C4-2B (cell line): ENCODE measurements at regions not wholly inside any gene's neighbourhood (a gene's known extent, or its start where the extent isn't known, plus 50 kb on each side); places are given as distances from the start of the nearest gene placed in this dataset.

Experiments
- ZFX ChIP-seq: fragments of 450-650 bp; IDR thresholded peaks from 2 replicates; pipeline ENCODE4 v1.6.1; 2017
- TF ChIP-seq, protein P1 (sequence below): fragments of 450-650 bp; conservative IDR thresholded peaks from 2 replicates; pipeline ENCODE4 v1.5.1; 2017; ENCODE audit warnings: mild to moderate bottlenecking

DNA sequence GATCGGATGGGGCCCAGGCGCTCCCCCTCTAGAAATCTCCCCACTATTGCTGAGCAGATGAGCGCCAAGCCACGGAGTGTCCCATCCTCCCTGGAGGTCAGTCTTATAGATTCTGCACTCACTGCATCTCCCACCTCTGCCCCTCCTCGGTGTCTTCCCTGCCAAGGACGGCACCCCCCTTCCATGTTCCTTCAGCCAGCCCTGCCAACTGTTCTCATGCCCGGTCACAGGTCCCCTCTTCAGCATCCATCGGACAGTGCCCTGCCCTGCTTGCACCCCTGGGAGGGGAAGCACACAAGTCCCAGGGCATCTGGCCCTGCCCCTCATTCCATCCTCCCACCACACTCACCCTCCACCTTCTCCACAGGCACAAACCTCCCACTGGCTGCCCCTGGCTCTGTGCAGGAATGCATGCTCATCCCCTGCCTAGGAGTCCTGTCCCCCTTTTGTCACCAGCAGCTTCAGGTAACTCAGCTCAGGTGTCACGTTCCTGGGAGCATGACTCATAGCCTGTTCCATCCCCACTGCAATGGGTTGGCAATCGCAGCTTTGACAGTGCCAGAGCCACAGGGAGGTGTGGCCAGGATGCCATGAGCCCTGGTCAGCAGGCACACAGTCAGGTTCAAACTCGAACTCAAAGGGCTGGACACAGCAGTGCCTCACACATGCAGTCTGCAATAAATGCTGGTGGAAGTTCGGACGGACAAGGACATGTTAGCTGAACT, 234.7 kb upstream of the TCERG1L start:
- TF ChIP-seq, protein P1, sequence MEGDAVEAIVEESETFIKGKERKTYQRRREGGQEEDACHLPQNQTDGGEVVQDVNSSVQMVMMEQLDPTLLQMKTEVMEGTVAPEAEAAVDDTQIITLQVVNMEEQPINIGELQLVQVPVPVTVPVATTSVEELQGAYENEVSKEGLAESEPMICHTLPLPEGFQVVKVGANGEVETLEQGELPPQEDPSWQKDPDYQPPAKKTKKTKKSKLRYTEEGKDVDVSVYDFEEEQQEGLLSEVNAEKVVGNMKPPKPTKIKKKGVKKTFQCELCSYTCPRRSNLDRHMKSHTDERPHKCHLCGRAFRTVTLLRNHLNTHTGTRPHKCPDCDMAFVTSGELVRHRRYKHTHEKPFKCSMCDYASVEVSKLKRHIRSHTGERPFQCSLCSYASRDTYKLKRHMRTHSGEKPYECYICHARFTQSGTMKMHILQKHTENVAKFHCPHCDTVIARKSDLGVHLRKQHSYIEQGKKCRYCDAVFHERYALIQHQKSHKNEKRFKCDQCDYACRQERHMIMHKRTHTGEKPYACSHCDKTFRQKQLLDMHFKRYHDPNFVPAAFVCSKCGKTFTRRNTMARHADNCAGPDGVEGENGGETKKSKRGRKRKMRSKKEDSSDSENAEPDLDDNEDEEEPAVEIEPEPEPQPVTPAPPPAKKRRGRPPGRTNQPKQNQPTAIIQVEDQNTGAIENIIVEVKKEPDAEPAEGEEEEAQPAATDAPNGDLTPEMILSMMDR = no peak
- TF ChIP-seq ZFX = no peak
